Activated CD4-positive, alpha-beta T cell treated with anti-CD3 and anti-CD28 coated beads, Interleukin-2, amount 50 U/mL, for 48 hours (primary cell): ENCODE measurements at regions not wholly inside any gene's neighbourhood (a gene's known extent, or its start where the extent isn't known, plus 50 kb on each side); places are given as distances from the start of the nearest gene placed in this dataset.
"Not testable (repeated sequence)": the region's sequence is repeated elsewhere in the genome, so short reads cannot be mapped to it uniquely, and the experiment has no call there.

Experiments
- DNase-seq, 2 experiments: peaks; one replicate each; pipeline ENCODE4 v3.0.0-alpha.2; 2020

DNA sequence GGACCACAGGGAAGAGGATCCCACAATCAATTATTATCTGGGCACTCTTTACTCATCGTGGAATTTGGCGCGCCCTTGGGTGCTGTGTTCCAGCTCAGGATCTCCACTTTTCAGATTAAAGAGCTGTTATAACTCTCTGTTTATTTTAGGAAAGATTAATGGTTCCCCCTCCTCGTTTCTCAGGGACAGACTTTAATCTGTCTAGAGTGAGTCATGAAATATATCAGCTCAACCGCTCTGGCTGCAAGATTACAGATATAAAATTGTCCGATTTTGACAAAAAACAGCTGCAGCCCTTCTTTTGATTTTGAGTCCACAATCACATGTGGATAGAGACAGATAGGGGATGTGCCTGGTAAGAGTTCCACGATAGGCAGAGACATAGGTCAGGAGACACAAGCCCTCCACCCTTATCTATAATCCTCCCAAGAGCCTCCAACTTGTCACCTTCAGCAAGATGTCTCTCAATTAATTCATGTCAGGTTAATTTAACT, 77.6 kb upstream of the ANKRD55 start:
- no peak for DNase-seq

DNA sequence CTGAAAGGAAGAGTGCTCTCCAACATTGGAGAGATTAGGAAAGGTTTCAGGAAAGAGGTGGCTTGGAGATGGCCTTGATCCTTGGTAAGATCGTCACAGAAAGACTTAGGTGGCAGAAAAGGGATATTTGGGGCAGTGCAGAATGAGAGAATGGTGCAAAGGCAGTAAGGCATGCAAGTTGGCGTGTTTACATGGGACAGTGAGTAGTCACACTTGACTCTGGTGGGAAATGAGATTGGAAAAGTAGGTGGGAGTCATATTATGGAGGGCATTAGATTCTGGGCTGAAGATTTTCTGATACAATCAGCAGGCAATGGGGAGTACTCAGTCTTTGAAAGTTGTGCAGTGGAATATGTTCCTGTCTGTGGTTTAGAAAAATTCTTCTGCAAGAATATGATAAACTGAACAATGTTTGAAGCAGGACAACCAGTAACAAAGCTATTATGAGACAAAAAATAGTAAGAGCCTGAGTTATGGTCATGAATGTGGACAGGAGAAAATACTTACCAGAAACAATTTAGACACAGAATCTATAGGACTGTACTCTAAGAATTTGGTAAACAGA, 76.2 kb upstream of the ANKRD55 start:
- DNase-seq: no peak

DNA sequence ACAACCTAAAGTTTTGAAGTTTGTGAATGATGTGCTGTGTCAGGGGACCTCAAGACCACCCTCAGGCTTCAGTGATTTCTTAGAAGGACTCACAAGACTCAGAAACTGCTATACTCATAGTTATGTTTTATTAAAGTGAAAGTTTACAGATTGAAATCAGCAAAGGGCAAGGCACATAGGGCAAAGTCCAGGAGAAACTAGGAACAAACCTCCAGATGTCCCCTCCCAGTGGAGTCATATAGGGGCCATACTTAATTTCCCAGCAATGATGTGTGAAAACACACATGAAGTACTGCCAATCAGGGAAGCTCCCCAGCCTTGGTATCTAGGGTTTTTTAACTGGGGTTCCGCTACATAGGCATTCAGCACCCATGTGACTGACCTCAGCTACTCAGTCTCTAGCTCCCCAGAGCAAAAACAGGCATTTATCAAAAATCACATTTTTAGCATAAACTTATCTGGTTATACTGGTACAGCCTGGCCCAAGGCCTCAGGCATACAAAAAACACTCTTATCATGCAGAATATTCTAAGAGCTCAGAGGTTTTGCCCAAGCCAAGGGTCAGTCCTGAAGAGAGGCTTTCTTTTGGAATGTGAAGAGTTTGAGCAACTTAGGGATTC, 74.7 kb upstream of the ANKRD55 start:
- DNase-seq: no peak

DNA sequence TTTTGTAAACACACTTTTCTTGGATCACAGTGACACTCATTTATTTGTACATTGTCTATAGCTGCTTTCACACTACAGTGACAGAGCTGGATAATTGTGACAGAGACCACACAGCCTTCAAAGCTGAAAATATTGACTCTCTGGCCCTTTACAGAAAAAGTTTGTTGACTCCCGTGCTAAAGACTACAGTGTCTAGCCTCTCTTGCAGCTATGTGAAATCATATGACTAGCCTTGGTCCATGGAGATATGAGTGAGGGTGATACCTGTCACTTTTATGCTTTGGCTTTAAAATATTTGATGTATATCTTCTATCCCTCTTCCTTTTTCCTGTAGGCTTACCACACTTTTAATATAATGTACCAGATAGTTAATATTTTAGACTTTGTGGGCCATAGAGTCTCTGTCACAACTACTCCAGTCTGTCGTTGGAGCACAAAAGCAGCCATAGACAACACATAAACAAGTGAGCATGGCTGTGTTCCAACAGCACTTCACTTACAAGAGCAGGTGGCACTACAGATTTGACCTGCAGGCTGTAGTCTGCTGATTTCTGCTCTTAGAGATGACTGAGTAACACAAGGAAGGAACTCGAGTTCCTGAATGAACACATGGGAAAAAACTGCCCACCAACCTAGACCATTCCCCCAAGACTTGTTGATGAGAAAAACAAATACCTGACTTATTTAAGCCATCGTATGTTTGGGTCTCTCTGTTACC, 73.5 kb upstream of the ANKRD55 start:
- DNase-seq: no peak

DNA sequence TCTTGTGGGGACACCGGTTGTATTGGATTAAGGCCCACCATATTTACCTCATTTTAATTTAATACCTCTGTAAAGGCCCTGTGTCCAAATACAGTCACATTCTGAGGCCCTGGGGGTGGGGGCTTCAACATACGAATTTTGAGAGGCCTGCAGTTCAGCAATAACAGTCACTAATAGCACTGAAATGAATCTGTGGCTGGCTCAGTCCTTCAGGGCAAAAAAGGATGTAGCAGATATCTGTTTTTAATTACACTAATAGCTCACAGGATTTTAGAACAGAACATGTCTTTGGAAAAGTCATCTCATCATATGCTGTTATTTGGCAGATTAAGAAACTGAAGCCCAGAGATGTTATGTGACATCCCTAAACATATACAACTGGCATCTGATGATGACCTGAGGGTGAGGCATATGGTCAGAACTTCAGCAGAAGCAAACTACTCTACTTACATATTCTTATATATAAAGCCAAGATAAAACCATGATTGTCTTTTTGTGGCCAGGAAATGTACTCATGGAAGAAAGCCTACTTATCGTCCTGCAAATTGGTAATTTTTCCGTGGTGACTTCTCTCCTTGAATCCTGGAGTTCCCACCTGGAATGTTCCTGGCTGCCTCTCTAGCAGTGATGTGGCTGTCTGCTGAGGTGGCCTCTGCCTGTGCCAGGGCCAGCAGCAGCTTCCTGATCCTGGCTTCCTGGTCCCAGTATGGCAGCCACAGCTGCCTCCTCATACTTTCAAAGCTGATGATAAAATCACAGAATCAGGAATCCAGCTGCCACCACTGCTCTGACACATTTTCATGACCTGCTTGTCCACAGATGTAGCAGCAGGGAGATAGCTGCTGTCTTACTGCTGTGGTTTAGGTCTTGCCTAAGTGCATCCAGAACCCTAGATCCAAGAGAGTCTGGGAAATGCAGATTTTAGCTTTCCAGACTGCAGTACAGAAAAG, 72.1 kb upstream of the ANKRD55 start:
- no peak for DNase-seq

DNA sequence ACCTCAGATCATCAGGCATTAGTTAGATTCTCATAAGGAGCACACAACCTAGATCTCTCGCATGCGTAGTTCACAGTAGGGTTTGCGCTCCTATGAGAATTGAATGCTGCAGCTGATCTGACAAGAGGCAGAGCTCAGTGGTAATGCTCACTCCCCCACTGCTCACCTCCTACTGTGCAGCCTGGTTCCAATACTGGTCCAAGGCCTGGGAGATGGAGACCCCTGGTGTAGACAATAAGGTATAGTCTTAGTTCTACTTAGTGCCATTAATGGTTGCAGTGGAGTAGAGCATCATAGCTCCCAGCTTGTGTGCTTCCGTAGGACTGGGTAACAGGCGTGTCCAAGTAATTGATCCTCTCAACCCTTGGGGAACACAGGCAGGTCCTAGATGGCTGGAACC, 70.4 kb upstream of the ANKRD55 start:
- DNase-seq: no peak

DNA sequence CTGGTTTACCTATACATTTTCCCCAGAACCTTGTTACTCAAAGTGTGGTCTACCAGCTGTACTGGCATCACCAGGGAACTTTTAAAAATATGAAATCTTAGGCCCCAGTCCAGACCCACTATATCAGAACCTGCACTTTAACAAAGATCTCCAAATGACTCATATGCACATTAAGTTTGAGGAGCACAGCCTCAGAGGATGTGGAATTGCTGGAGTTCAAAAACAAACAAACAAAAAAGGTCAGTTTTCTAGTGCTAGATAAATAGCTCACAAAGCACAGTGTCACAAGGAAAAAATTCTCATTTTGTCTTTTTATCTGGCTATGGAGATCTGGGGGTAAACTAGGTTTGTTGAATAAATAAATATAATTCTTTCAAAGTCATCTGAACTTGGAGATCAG, 68.9 kb upstream of the ANKRD55 start:
- no peak for DNase-seq

DNA sequence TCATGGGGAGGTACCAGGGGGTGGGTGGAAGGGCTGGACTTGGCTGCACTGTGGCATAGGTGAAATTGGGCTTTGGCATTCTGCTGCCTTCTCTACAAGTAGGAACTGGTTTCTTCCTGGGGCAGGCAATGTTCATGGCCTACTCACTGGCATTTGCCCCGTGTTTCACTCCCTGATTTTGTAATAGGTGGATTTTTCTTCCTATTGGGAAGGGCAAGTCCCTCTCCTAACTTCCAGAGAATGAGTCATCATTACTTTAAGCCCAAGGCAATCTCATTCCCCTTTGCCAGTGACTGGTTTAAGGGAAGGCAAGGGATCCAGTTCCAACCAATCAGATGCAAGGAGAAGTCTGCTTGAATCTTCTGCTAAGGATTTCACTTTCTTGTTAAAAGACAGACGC, 67.9 kb upstream of the ANKRD55 start:
- no peak for DNase-seq

DNA sequence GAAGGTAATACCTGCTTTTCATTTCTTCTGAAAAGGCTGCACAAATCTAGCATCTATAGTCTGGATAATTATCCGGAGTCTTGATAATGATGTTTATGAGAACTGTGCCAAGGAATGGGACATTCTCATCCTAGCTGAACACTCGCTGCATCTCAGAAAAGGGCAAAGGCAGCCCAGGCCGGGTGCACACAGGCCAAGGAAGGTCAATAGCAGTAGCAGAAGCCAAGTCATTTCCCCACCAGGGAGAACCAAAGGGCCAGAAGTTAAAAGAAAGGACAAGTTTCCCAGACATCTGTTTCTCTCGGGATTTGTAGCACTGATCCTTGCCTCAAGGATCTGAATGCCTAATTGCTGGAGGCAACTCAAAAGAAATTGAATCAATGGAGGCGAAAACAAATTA, 66.1 kb upstream of the ANKRD55 start:
- no peak for DNase-seq

DNA sequence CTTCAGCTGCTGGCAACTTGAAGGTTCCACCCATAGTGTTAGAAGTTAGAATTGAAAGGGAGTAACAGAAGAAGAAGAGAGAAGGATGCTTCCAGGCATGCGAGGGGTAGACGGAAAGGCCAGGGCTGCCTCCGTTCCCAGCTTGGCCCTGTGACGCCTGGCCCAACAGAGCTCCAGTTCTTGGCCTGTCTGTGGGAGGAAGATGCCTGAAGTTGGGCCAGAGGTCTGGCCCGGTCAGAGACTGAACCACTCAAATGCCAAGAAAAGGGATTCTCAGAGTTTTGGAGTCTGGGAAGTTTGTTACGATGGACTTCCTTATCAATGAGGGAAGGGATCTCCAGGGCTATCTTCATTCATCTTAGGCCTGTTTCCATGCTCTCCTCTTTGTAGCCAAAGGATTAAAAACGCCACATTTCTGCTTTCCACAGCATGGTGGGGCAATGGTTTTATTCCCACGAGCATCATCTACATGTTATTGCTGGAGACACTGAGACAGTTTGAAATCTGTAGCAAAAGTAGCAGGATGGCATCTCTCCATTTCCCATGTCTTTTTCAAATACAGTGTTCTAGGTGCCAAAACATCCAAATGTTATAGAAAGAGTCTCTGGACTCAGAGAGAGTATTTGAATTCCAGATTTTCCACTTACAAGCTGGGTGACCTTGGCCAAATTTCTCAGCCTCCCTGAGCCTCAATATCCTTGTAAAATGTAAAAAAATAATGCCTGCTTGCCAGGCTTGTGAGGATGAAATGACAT, 65.4 kb upstream of the ANKRD55 start:
- no peak for DNase-seq

DNA sequence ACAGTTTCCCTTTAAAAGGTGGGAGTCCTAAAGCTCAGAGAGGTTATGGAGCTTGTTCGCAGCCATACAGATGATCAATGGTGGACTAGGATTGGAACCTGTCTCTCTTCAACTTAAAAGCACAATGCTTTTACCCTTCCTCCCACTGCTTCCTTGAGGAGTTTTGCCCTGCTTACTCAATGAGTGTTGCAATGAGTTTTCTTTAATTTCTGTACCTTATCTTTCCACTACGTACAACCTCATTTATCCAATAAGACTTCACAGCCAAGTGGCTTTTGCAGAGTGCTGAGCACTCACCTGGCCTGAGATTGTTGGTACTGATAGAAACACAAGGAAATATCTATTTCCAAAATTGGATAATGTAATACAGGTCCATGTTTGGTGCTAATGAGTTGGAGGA, 64.7 kb upstream of the ANKRD55 start:
- no peak for DNase-seq

DNA sequence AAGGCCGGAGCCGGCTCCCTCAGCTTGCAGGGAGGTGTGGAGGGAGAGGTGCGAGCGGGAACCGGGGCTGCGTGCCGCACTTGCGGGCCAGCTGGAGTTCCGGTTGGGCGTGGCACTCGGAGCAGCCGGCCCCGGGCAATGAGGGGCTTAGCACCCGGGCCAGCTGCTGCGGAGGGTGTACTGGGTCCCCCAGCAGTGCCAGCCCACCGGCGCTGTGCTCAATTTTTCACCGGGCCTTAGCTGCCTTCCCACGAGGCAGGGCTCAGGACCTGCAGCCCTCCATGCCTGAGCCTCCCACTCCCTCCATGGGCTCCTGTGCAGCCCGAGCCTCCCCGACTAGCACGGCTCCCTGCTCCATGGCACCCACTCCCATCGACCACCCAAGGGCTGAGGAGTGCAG, 62.2 kb upstream of the ANKRD55 start:
- DNase-seq: not testable (repeated sequence)

DNA sequence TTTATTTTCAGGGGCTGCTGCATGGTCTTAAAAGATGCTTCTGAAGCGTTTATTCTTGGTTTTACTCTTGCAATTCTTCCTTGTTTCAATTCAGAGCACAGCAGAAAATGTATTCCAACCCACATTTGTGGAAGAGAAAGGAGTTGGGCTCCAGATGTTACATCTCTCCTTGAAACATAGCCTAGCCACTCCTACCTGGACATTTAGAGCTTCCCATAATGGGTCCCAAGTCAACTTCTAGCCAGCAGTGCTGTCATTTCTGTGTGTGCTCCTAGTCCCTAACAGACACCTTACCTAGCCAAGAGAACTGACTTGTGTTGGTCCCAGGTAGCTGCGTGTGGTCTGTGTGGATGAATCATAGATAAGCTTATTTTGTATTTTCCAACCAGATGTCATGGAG, 61.2 kb upstream of the ANKRD55 start:
- DNase-seq: no peak

DNA sequence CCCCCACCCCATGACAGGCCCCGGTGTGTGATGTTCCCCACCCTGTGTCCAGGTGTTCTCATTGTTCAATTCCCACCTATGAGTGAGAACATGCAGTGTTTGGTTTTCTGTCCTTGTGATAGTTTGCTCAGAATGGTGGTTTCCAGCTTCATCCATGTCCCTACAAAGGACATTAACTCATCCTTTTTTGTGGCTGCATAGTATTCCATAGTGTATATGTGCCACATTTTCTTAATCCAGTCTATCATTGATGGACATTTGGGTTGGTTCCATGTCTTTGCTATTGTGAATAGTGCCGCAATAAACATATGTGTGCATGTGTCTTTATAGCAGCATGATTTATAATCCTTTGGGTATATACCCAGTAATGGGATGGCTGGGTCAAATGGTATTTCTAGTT, 59.7 kb upstream of the ANKRD55 start:
- not testable (repeated sequence) for DNase-seq

DNA sequence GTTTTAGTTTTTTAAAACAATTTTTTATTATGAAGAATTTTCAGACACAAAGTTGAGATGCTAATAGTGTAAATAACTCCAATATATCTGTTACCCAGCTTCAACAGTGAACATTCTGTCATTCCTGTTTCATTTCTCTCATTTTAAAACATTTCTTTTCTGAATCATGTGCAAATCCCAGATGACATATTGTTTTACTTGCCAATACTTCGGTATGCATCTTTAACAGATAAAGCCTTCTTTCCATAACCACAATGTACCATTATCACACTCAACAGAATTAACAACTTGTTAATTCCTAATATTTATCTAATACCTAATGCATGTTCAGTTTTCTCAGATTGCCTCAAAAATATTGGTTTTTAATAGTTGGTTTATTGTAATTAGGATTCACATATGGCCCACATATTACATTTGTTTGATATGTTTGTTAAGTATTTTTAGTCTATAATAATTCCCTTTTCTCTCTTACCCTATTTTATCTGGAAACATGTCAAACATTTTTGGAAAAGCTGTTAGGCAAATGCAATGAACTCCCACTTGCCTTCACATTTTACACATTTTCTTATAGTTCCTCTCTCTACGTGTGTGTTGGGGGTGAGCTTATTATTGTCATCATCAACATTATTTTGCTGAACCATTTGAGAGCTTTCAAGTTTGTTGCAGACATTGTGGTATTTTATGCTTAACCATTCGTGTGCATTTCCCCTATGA, 58.7 kb upstream of the ANKRD55 start:
- DNase-seq: no peak

DNA sequence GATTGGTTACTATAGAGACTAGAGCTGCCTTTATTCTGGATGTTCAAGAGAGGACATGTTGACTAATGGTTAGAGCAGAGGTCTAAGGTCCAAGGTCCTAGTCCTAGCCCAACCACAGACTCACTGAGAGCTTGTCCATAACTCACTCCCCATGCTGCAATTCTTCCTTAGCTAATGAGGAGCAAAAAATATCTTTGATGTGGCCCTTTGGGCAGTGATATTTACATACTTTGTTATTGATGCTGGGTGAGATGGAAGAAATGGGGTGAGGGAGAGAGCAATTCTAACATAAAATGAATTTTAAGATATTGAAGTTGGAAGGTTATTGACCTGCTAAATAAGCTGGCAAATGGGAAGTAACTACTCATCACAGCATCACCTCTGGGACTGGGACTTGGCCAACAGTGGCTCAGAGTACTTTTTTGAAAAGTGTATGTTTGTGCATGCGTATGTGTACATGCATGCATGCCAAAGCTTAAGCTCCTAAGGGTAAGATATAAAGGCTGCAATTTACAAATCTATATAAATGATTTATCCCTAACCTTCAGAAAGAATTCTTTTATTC, 58.0 kb upstream of the ANKRD55 start:
- no peak for DNase-seq

DNA sequence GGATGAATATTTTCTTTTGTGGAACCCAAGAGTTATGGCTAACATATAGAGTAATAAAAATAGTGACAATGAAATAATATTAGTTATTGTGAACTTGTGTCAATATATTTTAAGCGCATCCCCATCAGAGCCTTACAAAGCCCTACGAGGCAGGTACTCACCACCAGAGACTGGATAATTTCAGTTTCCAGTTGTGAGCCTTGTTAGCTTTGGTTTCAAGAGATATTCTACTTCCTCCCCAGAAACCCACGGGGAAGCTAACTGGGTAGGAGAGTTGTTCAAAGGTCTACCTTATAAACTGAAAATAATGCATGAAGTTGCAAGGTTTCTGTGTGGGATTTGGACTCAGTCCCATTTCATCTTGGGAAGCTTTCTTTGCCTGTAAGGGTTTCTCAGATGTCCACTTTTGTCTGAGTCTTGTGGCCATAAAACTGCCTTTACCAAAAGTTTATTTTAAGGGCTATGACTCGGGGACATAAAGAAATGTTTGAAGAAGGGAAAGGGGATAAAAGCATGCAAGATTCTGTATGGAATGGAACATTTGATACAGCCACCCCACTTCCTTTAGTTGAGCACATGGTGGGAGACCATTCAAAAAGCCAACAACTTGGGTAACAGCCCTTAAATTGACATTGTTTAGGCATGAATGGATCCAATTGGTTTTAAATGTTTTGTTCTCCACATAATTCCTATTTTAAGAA, 57.4 kb upstream of the ANKRD55 start:
- no peak for DNase-seq

DNA sequence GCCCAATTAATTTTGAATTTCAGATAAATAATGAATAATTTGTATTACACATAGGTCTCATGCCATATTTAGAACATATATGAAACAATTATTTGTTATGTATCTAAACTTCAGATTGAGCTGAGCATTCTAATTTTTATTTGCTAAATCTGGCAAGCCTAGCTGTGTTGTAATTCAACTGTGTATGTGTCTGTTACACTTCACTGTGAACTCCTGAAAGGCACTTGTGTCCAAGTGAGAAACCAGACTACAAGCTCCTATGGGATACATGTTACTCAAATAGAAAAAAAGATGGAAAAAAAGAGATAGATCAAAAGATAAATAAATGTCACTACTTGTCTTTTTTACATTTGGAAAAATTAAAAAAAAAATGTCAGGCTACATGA, 56.5 kb upstream of the ANKRD55 start:
- DNase-seq: no peak

DNA sequence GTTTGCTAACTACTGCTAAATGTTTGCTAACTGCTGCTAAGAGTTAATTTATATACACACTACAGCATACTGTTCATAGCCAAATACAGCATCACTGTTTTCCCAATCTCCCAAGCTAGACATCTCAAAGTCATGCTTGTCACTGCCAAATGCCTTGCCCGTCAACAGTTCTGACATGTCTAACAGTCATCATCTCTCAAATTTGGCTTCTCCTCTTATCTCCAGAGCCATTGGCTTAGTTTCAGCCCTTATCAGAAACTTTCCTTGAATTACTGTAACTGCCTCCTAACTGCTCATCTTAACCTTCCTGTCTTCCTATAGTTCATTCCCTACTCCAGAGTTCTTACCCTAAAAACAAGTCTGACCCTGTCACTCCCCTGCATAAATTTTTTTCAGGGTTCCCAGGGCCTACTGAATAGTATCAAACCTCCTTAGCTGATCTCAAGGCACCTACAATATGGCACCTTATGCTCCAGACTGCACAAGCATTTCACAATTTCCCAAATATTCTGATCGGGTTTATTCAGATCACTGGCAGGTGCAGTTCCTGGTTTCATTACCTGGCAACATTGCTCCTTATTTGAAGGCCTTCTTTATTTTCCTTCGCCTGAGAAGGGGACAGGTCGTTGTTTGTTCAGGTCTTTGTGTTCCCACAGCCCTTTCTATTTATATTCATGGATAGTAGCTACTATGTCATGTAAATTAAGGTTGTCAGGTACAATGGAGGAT, 55.9 kb upstream of the ANKRD55 start:
- no peak for DNase-seq
